ENCODE measurements at regions not wholly inside any gene's neighbourhood (a gene's known extent, or its start where the extent isn't known, plus 50 kb on each side); places are given as distances from the start of the nearest gene placed in this dataset.

DNA sequence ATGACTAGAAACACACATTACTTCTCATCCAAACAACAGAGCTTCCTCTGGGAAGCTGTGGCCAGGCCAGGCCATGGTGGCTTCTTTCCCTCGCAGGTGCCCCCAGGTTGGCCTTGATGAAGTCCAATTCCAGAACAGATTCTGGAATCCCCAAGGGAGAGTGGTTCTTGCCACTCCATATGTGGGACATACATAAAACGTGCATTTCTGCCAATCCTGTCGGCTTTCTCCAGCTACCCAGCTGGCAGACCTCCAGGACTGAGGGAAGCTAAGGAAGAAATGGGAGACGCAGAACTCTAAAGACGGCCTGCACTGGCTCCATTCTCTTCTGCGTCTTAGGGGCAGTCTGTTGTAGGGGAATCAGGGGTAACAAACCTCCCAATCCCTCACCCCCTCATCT lies 219.2 kb upstream of the CDH5 start:
- H3K9me3 ChIP-seq (ENCODE audit: control insufficient read depth, low read length): no peaks in the 10 kb centered on the region
- H3K27me3 Mint-ChIP-seq (ENCODE audit: insufficient read depth): no peaks in the 10 kb centered on the region
- H3K4me3 ChIP-seq (ENCODE audit: low read length): no peak overlapping the region
- no peaks in the 10 kb centered on the region for H3K27me3 ChIP-seq (ENCODE audit: control insufficient read depth, insufficient read depth, low read length, poor library complexity, severe bottlenecking)
- no peak for DNase-seq
- no peaks in the 10 kb centered on the region for H3K36me3 Mint-ChIP-seq (ENCODE audit: low read depth)
- no peaks in the 10 kb centered on the region for H3K9me3 Mint-ChIP-seq
- no peak overlapping the region for H3K27ac Mint-ChIP-seq
- H3K9ac ChIP-seq (ENCODE audit: extremely low read depth, low read length, poor library complexity, severe bottlenecking): no peak overlapping the region
- TF ChIP-seq, protein P1, sequence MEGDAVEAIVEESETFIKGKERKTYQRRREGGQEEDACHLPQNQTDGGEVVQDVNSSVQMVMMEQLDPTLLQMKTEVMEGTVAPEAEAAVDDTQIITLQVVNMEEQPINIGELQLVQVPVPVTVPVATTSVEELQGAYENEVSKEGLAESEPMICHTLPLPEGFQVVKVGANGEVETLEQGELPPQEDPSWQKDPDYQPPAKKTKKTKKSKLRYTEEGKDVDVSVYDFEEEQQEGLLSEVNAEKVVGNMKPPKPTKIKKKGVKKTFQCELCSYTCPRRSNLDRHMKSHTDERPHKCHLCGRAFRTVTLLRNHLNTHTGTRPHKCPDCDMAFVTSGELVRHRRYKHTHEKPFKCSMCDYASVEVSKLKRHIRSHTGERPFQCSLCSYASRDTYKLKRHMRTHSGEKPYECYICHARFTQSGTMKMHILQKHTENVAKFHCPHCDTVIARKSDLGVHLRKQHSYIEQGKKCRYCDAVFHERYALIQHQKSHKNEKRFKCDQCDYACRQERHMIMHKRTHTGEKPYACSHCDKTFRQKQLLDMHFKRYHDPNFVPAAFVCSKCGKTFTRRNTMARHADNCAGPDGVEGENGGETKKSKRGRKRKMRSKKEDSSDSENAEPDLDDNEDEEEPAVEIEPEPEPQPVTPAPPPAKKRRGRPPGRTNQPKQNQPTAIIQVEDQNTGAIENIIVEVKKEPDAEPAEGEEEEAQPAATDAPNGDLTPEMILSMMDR (conservative IDR thresholded peaks at IDR 0.05): no peak
- H3K27ac ChIP-seq (ENCODE audit: low read depth, low read length): no peak overlapping the region
- no peaks in the 10 kb centered on the region for H3K4me1 ChIP-seq (ENCODE audit: control insufficient read depth, insufficient read depth, low read length)
- no peaks in the 10 kb centered on the region for H3K36me3 ChIP-seq (ENCODE audit: control insufficient read depth, insufficient read depth, low read length)
- no peak overlapping the region for H3K4me3 Mint-ChIP-seq
- WGBS, 2 experiments (ENCODE audit: insufficient coverage in 1 of 2, insufficient read length in 1 of 2): 89 to 94% methylated on average over 3 to 6 of the region's 6 CpGs
- H3K4me1 Mint-ChIP-seq: peaks cover 6% of the 10 kb centered on the region

DNA sequence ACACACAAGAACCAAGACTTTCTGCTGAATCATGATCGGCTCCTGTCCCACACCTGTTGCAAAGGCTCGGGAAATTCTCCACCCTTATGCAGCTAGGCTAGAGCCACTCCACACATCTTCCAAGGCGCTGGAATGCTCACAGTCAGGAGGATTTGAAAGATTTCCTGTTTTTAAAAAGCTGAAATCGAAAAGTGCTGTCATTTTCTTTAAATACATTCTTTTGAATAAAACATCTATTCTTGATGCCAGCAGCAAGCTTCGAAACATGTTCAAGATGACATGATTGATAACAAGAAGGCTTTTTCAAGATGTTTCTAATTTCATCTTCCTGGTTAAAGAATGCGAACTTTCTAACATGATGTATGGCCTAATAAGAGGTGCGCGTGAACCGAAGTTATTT lies 219.7 kb upstream of the CDH5 start:
- TF ChIP-seq, protein P1 (conservative IDR thresholded peaks at IDR 0.05): no peak
- no peak overlapping the region for H3K4me3 Mint-ChIP-seq
- H3K27me3 ChIP-seq (ENCODE audit: control insufficient read depth, insufficient read depth, low read length, poor library complexity, severe bottlenecking): no peaks in the 10 kb centered on the region
- H3K4me1 ChIP-seq (ENCODE audit: control insufficient read depth, insufficient read depth, low read length): no peaks in the 10 kb centered on the region
- no peak overlapping the region for H3K27ac ChIP-seq (ENCODE audit: low read depth, low read length)
- no peaks in the 10 kb centered on the region for H3K36me3 Mint-ChIP-seq (ENCODE audit: low read depth)
- no peaks in the 10 kb centered on the region for H3K9me3 Mint-ChIP-seq
- H3K9me3 ChIP-seq (ENCODE audit: control insufficient read depth, low read length): no peaks in the 10 kb centered on the region
- H3K9ac ChIP-seq (ENCODE audit: extremely low read depth, low read length, poor library complexity, severe bottlenecking): no peak overlapping the region
- no peak overlapping the region for H3K27ac Mint-ChIP-seq
- no peak for DNase-seq
- H3K36me3 ChIP-seq (ENCODE audit: control insufficient read depth, insufficient read depth, low read length): no peaks in the 10 kb centered on the region
- no peaks in the 10 kb centered on the region for H3K27me3 Mint-ChIP-seq (ENCODE audit: insufficient read depth)
- peaks cover 6% of the 10 kb centered on the region for H3K4me1 Mint-ChIP-seq
- WGBS, 2 experiments (ENCODE audit: insufficient coverage in 1 of 2, insufficient read length in 1 of 2): 94 to 98% methylated on average over 4 to 9 of the region's 9 CpGs
- H3K4me3 ChIP-seq (ENCODE audit: low read length): no peak overlapping the region

DNA sequence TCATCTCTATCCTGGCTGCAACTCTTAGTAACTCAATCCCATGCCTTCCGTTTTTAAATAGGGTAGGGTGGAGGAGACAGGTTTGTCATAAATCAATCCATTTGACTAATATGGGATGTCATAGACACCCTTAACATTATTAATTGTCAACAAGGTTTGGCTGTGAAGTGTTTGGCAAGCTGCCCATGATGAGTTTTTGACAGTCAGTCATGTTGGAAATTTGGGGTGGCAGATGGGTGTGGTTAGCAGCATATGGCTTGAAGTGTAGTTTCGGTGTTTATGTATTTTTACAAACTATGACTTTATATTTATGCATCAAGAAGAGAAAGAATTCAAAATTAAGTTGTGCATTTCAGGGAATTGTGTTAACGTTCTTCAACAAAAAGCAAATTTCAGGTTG lies 221.8 kb upstream of the CDH5 start:
- Histone ChIP-seq H3K4me3 (ENCODE audit: low read length) (no peak overlapping the region), H3K4me1 (ENCODE audit: control insufficient read depth, insufficient read depth, low read length) (no peaks in the 10 kb centered on the region), H3K9me3 (ENCODE audit: control insufficient read depth, low read length) (no peaks in the 10 kb centered on the region), H3K9ac (ENCODE audit: extremely low read depth, low read length, poor library complexity, severe bottlenecking) (no peak overlapping the region), H3K27me3 (ENCODE audit: control insufficient read depth, insufficient read depth, low read length, poor library complexity, severe bottlenecking) (no peaks in the 10 kb centered on the region), H3K27ac (ENCODE audit: low read depth, low read length) (no peak overlapping the region), H3K36me3 (ENCODE audit: control insufficient read depth, insufficient read depth, low read length) (no peaks in the 10 kb centered on the region)
- TF ChIP-seq, protein P1 (conservative IDR thresholded peaks at IDR 0.05): no peak
- DNase-seq: no peak
- no peaks in the 10 kb centered on the region for H3K9me3 Mint-ChIP-seq
- no peaks in the 10 kb centered on the region for H3K27me3 Mint-ChIP-seq (ENCODE audit: insufficient read depth)
- no peak overlapping the region for H3K27ac Mint-ChIP-seq
- H3K36me3 Mint-ChIP-seq (ENCODE audit: low read depth): no peaks in the 10 kb centered on the region
- no peak overlapping the region for H3K4me3 Mint-ChIP-seq
- 96% methylated on average over 1 of the region's 3 CpGs; no CpG with 5 or more reads in 1 of the 2 experiments for WGBS, 2 experiments (ENCODE audit: insufficient coverage in 1 of 2, insufficient read length in 1 of 2)
- H3K4me1 Mint-ChIP-seq: no peaks in the 10 kb centered on the region

Measured in endodermal cell (in vitro differentiated cells).